IMR-90 (cell line): ENCODE measurements at regions not wholly inside any gene's neighbourhood (a gene's known extent, or its start where the extent isn't known, plus 50 kb on each side); places are given as distances from the start of the nearest gene placed in this dataset.

Experiments used
- ATAC-seq: fragments of 200-7000 bp; cut with Tn5 transposase; 2 replicates; pipeline ENCODE4 v1.9.1; 2020; ENCODE audit warnings: low read depth, mild to moderate bottlenecking, moderate library complexity
- BruUV-seq: library from RNA; stranded (reverse); fragments of 400-500 nt; replicated peaks from 2 replicates; lab custom pipeline; 2021; lab: Mats Ljungman, UMichigan
- CTCF ChIA-PET: fragments of 300-600 bp; formaldehyde crosslinking; extraction: SDS; loops from one replicate; lab custom pipeline; 2021; ENCODE audit warnings: antibody characterized with exemption; lab: Yijun Ruan, JAX
- POLR2A ChIA-PET: fragments of 300-600 bp; sonication (Branson Sonifier 250); formaldehyde crosslinking; loops from one replicate; lab custom pipeline; 2022; ENCODE audit warnings: antibody characterized with exemption; ENCODE audit not compliant: unreplicated experiment; lab: Charles Lee
- DNase-seq: peaks from one replicate; pipeline ENCODE4 v3.0.0; 2013
- H2AFZ ChIP-seq: replicated peaks from 2 replicates; pipeline ENCODE3; 2013; ENCODE audit warnings: low read length, mild to moderate bottlenecking; ENCODE audit not compliant: poor library complexity
- H2AK5ac ChIP-seq: 2 replicates; pipeline ENCODE4 v1.6.1; 2013; ENCODE audit warnings: low read depth, low read length, inconsistent platforms
- H2AK9ac ChIP-seq: replicated peaks from 2 replicates; pipeline ENCODE3; 2013; ENCODE audit warnings: mild to moderate bottlenecking, low read depth, low read length, moderate library complexity; ENCODE audit not compliant: poor library complexity
- H2BK120ac ChIP-seq: 2 replicates; pipeline ENCODE4 v1.6.1; 2013; ENCODE audit warnings: low read depth, low read length, inconsistent platforms
- H2BK15ac ChIP-seq: 3 replicates; pipeline ENCODE4 v1.6.1; 2013; ENCODE audit warnings: low read depth, low read length, inconsistent platforms
- H2BK20ac ChIP-seq: 2 replicates; pipeline ENCODE4 v1.6.1; 2013; ENCODE audit warnings: low read depth, mild to moderate bottlenecking, inconsistent platforms, low read length, moderate library complexity
- H2BK5ac ChIP-seq: 2 replicates; pipeline ENCODE4 v1.6.1; 2013; ENCODE audit warnings: mild to moderate bottlenecking, low read depth, low read length, inconsistent platforms; ENCODE audit not compliant: poor library complexity, severe bottlenecking
- H3K14ac ChIP-seq: replicated peaks from 2 replicates; pipeline ENCODE4 v1.6.1; 2013; ENCODE audit warnings: low read depth, low read length, inconsistent platforms
- H3K18ac ChIP-seq: 2 replicates; pipeline ENCODE4 v1.6.1; 2013; ENCODE audit warnings: low read depth, low read length, control low read depth
- H3K23ac ChIP-seq: 2 replicates; pipeline ENCODE4 v1.6.1; 2013; ENCODE audit warnings: low read depth, low read length, inconsistent platforms
- H3K27ac ChIP-seq: 2 replicates; pipeline ENCODE4 v1.5.1; 2013; ENCODE audit warnings: mild to moderate bottlenecking, control low read depth, low read length; ENCODE audit not compliant: insufficient read depth
- H3K27me3 ChIP-seq: 2 replicates; pipeline ENCODE4 v1.6.1; 2013; ENCODE audit warnings: low read length; ENCODE audit not compliant: control insufficient read depth, insufficient read depth
- H3K36me3 ChIP-seq: 2 replicates; pipeline ENCODE4 v1.6.1; 2013; ENCODE audit warnings: low read length, mixed read lengths; ENCODE audit not compliant: control insufficient read depth, insufficient read depth
- H3K4ac ChIP-seq: 2 replicates; pipeline ENCODE4 v1.6.1; 2013; ENCODE audit warnings: low read depth, low read length, inconsistent platforms
- H3K4me1 ChIP-seq: 2 replicates; pipeline ENCODE4 v1.6.1; 2013; ENCODE audit warnings: low read length, mixed read lengths; ENCODE audit not compliant: control insufficient read depth, insufficient read depth
- H3K4me2 ChIP-seq: 2 replicates; pipeline ENCODE4 v1.6.1; 2013; ENCODE audit warnings: low read depth, mild to moderate bottlenecking, control low read depth, low read length, moderate library complexity
- H3K4me3 ChIP-seq: 2 replicates; pipeline ENCODE4 v1.5.1; 2013; ENCODE audit warnings: low read depth, mild to moderate bottlenecking, control low read depth, low read length, moderate library complexity; ENCODE audit not compliant: insufficient read depth
- H3K56ac ChIP-seq: 2 replicates; pipeline ENCODE4 v1.6.1; 2013; ENCODE audit warnings: low read length, inconsistent platforms; ENCODE audit not compliant: insufficient read depth; ENCODE audit errors: extremely low read depth
- H3K79me1 ChIP-seq, 2 experiments: 2 replicates each; pipeline ENCODE4 v1.6.1; 2013; ENCODE audit warnings: low read length in 2 of 2, inconsistent platforms in 1 of 2, low read depth in 1 of 2
- H3K9ac ChIP-seq: 2 replicates; pipeline ENCODE4 v1.6.1; 2013; ENCODE audit warnings: low read depth, low read length, control low read depth
- H3K9me1 ChIP-seq: 2 replicates; pipeline ENCODE4 v1.6.1; 2013; ENCODE audit warnings: low read length, inconsistent platforms; ENCODE audit not compliant: insufficient read depth
- H3K9me3 ChIP-seq: 2 replicates; pipeline ENCODE4 v1.6.1; 2013; ENCODE audit warnings: low read length; ENCODE audit not compliant: control insufficient read depth, insufficient read depth
- H4K20me1 ChIP-seq: 2 replicates; pipeline ENCODE4 v1.6.1; 2013; ENCODE audit warnings: low read length, inconsistent platforms; ENCODE audit not compliant: insufficient read depth
- H4K5ac ChIP-seq: 2 replicates; pipeline ENCODE4 v1.6.1; 2013; ENCODE audit warnings: mild to moderate bottlenecking, low read depth, low read length, control low read depth
- H4K8ac ChIP-seq, 2 experiments: 2 replicates each; pipeline ENCODE4 v1.6.1; 2013; ENCODE audit warnings: low read depth in 2 of 2, low read length in 2 of 2, control low read depth in 1 of 2, inconsistent platforms in 1 of 2
- H4K91ac ChIP-seq: 2 replicates; pipeline ENCODE4 v1.6.1; 2013; ENCODE audit warnings: low read depth, low read length, inconsistent platforms; ENCODE audit not compliant: insufficient read depth
- BHLHE40 ChIP-seq: fragments of 150-350 bp; IDR thresholded peaks from 2 replicates; pipeline ENCODE4 v1.6.1; 2016; ENCODE audit warnings: mild to moderate bottlenecking, low read depth, low read length
- CEBPB ChIP-seq: IDR thresholded peaks from 2 replicates; pipeline ENCODE4 v1.6.1; 2012; ENCODE audit warnings: low read depth, low read length, improper control_type of control experiment
- CHD1 ChIP-seq: IDR thresholded peaks from 2 replicates; pipeline ENCODE4 v1.6.1; 2012; ENCODE audit warnings: low read depth, low read length, improper control_type of control experiment
- FOS ChIP-seq: fragments of 150-350 bp; IDR thresholded peaks from 2 replicates; pipeline ENCODE4 v1.6.1; 2016; ENCODE audit warnings: low read depth, low read length
- MAFK ChIP-seq: IDR thresholded peaks from 2 replicates; pipeline ENCODE4 v1.6.1; 2012; ENCODE audit warnings: low read depth, low read length, improper control_type of control experiment
- MAZ ChIP-seq: IDR thresholded peaks from 2 replicates; pipeline ENCODE4 v1.6.1; 2012; ENCODE audit warnings: low read depth, mild to moderate bottlenecking, low read length, improper control_type of control experiment, moderate library complexity, borderline replicate concordance
- MXI1 ChIP-seq: IDR thresholded peaks from 2 replicates; pipeline ENCODE4 v1.6.1; 2012; ENCODE audit warnings: low read depth, mild to moderate bottlenecking, low read length, moderate library complexity, borderline replicate concordance
- NFE2L2 ChIP-seq: fragments of 150-350 bp; IDR thresholded peaks from 2 replicates; pipeline ENCODE4 v1.6.1; 2016; ENCODE audit warnings: low read depth, mild to moderate bottlenecking, low read length
- POLR2A ChIP-seq: IDR thresholded peaks from 2 replicates; pipeline ENCODE4 v1.6.1; 2012; ENCODE audit warnings: mild to moderate bottlenecking, low read depth, low read length
- RAD21 ChIP-seq: IDR thresholded peaks from 2 replicates; pipeline ENCODE4 v1.6.1; 2012; ENCODE audit warnings: low read length, improper control_type of control experiment
- RCOR1 ChIP-seq: IDR thresholded peaks from 2 replicates; pipeline ENCODE4 v1.6.1; 2012; ENCODE audit warnings: mild to moderate bottlenecking, low read length, improper control_type of control experiment; ENCODE audit not compliant: insufficient replicate concordance
- RFX5 ChIP-seq: IDR thresholded peaks from 2 replicates; pipeline ENCODE4 v1.8.0; 2012; ENCODE audit warnings: low read depth, mild to moderate bottlenecking, low read length, moderate library complexity
- SMC3 ChIP-seq: fragments of 150-350 bp; IDR thresholded peaks from 2 replicates; pipeline ENCODE4 v1.6.1; 2016; ENCODE audit warnings: low read depth, mild to moderate bottlenecking, antibody characterized with exemption, low read length, moderate library complexity
- WGBS, 2 experiments: methylation state at CpG; one replicate each; pipeline versions ENCODE4 v1.1.5 to v1.1.7; 2013; ENCODE audit warnings: missing lambda C conversion rate in 2 of 2; ENCODE audit not compliant: insufficient read length in 1 of 2; ENCODE audit errors: extremely low coverage in 2 of 2; 5-methylcytosine and 5-hydroxymethylcytosine counted together
- dilution Hi-C: fragments of 300-500 bp; cut with HindIII; formaldehyde crosslinking; loops from one replicate; pipeline ENCODE4 v1.14.3; 2018; ENCODE audit warnings: low sequenced_read_pairs; ENCODE audit not compliant: unreplicated experiment
- in situ Hi-C: fragments of 300-500 bp; cut with MboI; formaldehyde crosslinking; loops from 3 replicates; pipeline ENCODE4 v1.14.3; 2019; ENCODE audit warnings: low sequenced_read_pairs, inconsistent platforms, mixed read lengths
- intact Hi-C: fragments of 100-400 bp; cut with micrococcal nuclease; formaldehyde crosslinking; loops from 2 replicates; pipeline ENCODE4 v1.10.0; 2022
- TF ChIP-seq, protein P1 (sequence below): fragments of 150-350 bp; IDR thresholded peaks from 2 replicates; pipeline ENCODE4 v1.6.1; 2016; ENCODE audit warnings: low read depth, mild to moderate bottlenecking, low read length, moderate library complexity, borderline replicate concordance
- TF ChIP-seq, protein P2 (sequence below): fragments of 150-350 bp; IDR thresholded peaks from 2 replicates; pipeline ENCODE4 v1.6.1; 2017; ENCODE audit warnings: mild to moderate bottlenecking, antibody characterized with exemption, low read length, low read depth
- TF ChIP-seq, protein P3 (sequence below): conservative IDR thresholded peaks from 2 replicates; pipeline ENCODE4 v1.5.1; 2012; ENCODE audit warnings: mild to moderate bottlenecking, low read depth, low read length, improper control_type of control experiment

DNA sequence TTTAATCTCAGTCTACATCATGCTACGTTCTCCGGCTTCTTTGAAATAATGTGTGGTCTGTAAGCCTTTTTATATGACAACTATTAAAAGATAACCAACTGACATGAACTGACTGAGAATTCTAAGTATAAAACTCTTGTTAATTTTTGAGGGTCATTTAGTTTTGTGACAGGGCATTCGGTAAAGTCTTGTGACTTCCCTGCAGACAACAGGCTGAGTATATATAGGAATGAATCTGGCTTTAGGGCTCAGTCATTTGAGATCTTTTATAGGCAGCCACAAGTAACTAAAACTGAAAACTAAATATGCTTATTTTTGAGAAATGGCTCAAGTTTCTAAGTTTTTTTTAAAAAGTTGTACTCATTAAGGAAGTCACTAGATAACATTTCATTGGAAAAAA lies 62.5 kb upstream of the SCIN start:
- ATAC-seq (no peak), DNase-seq (no peak)
- no CpG with 5 or more reads among the region's 3 CpGs for WGBS, 2 experiments
- no TSS peak for BruUV-seq
- Histone ChIP-seq H2BK120ac (no peak overlapping the region), H3K23ac (no peak overlapping the region), H3K27me3 (no peaks in the 10 kb centered on the region), H3K56ac (no peak overlapping the region), H3K9ac (no peak overlapping the region), H4K8ac (no peak overlapping the region), H3K79me1 (no peaks in the 10 kb centered on the region), H3K27ac (no peak overlapping the region), H4K91ac (no peak overlapping the region), H3K18ac (no peak overlapping the region), H3K9me1 (no peaks in the 10 kb centered on the region), H4K5ac (no peak overlapping the region), H3K4me2 (no peak overlapping the region), H3K9me3 (no peaks in the 10 kb centered on the region), H3K4ac (no peak overlapping the region), H2AFZ (no peak overlapping the region), H2AK9ac (no peak overlapping the region), H3K14ac (no peak overlapping the region), H3K36me3 (no peaks in the 10 kb centered on the region), H2BK20ac (no peak overlapping the region), H2AK5ac (no peak overlapping the region), H3K4me1 (no peaks in the 10 kb centered on the region), H4K20me1 (no peaks in the 10 kb centered on the region), H3K4me3 (no peak overlapping the region), H2BK5ac (no peak overlapping the region), H2BK15ac (no peak overlapping the region)
- POLR2A ChIA-PET, result no interaction called here
- in situ Hi-C loops (no loop called here), dilution Hi-C loops (no loop called here), intact Hi-C loops (no loop called here)
- CTCF ChIA-PET, result no interaction called here
- TF ChIP-seq CEBPB (no peak), NFE2L2 (no peak), MXI1 (no peak), SMC3 (no peak), RCOR1 (no peak), RAD21 (no peak), FOS (no peak), POLR2A (no peak), RFX5 (no peak), MAFK (no peak), BHLHE40 (no peak), CHD1 (no peak), MAZ (no peak)
- TF ChIP-seq, protein P1, sequence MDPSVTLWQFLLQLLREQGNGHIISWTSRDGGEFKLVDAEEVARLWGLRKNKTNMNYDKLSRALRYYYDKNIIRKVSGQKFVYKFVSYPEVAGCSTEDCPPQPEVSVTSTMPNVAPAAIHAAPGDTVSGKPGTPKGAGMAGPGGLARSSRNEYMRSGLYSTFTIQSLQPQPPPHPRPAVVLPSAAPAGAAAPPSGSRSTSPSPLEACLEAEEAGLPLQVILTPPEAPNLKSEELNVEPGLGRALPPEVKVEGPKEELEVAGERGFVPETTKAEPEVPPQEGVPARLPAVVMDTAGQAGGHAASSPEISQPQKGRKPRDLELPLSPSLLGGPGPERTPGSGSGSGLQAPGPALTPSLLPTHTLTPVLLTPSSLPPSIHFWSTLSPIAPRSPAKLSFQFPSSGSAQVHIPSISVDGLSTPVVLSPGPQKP, result no peak
- TF ChIP-seq, protein P2, sequence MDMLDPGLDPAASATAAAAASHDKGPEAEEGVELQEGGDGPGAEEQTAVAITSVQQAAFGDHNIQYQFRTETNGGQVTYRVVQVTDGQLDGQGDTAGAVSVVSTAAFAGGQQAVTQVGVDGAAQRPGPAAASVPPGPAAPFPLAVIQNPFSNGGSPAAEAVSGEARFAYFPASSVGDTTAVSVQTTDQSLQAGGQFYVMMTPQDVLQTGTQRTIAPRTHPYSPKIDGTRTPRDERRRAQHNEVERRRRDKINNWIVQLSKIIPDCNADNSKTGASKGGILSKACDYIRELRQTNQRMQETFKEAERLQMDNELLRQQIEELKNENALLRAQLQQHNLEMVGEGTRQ, result no peak
- TF ChIP-seq, protein P3, sequence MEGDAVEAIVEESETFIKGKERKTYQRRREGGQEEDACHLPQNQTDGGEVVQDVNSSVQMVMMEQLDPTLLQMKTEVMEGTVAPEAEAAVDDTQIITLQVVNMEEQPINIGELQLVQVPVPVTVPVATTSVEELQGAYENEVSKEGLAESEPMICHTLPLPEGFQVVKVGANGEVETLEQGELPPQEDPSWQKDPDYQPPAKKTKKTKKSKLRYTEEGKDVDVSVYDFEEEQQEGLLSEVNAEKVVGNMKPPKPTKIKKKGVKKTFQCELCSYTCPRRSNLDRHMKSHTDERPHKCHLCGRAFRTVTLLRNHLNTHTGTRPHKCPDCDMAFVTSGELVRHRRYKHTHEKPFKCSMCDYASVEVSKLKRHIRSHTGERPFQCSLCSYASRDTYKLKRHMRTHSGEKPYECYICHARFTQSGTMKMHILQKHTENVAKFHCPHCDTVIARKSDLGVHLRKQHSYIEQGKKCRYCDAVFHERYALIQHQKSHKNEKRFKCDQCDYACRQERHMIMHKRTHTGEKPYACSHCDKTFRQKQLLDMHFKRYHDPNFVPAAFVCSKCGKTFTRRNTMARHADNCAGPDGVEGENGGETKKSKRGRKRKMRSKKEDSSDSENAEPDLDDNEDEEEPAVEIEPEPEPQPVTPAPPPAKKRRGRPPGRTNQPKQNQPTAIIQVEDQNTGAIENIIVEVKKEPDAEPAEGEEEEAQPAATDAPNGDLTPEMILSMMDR, result no peak
